ENCODE measurements at regions not wholly inside any gene's neighbourhood (a gene's known extent, or its start where the extent isn't known, plus 50 kb on each side); places are given as distances from the start of the nearest gene placed in this dataset.

- TF ChIP-seq CTCF (conservative IDR thresholded peaks at IDR 0.05; ENCODE audit: low read depth in 2 of 2) (no peak), EZH2 (IDR thresholded peaks at IDR 0.05; ENCODE audit: low read depth, unreplicated experiment) (no peak), POLR2AphosphoS5 (IDR thresholded peaks at IDR 0.05; ENCODE audit: low read depth) (no peak), CREB1 (CRISPR knock-in tag; IDR thresholded peaks at IDR 0.05; ENCODE audit: low read depth) (no peak), EZH2phosphoT487 (IDR thresholded peaks at IDR 0.05; ENCODE audit: unreplicated experiment) (no peak), REST (IDR thresholded peaks at IDR 0.05; ENCODE audit: unreplicated experiment) (no peak), ETS1 (IDR thresholded peaks at IDR 0.05) (no peak)
Measured at GRCh38 chr3:30222441-30222840, 384.0 kb upstream of the TGFBR2 start.

Measured in GM23338 (cell line).